ENCODE measurements at regions not wholly inside any gene's neighbourhood (a gene's known extent, or its start where the extent isn't known, plus 50 kb on each side); places are given as distances from the start of the nearest gene placed in this dataset.

- DNase-seq = no peak
Observed at GRCh38 chr20:4509825-4510522, 176.3 kb upstream of the PRNP start.

- no peak for DNase-seq
Observed at GRCh38 chr20:4508773-4509172, 177.5 kb upstream of the PRNP start.

- DNase-seq = no peak
Observed at GRCh38 chr20:4507288-4507719, 179.0 kb upstream of the PRNP start.

GRCh38 chr20:4504814-4505213 lies 181.4 kb upstream of the PRNP start:
- DNase-seq = no peak

GRCh38 chr20:4502756-4503155 lies 183.5 kb upstream of the PRNP start:
- no peak for DNase-seq

- no peak for DNase-seq
Observed at GRCh38 chr20:4493386-4493785, 192.9 kb upstream of the PRNP start.

GRCh38 chr20:4491643-4492042 lies 194.6 kb upstream of the PRNP start:
- no peak for DNase-seq

GRCh38 chr20:4490606-4491280 lies 195.5 kb upstream of the PRNP start:
- DNase-seq = no peak

- no peak for DNase-seq
Observed at GRCh38 chr20:4490045-4490444, 196.2 kb upstream of the PRNP start.

- DNase-seq = no peak
Observed at GRCh38 chr20:4488407-4489339, 197.6 kb upstream of the PRNP start.

GRCh38 chr20:4484379-4484997 lies 201.8 kb upstream of the PRNP start:
- DNase-seq = no peak

GRCh38 chr20:4483961-4484360 lies 202.3 kb upstream of the PRNP start:
- no peak for DNase-seq

GRCh38 chr20:4483486-4483885 lies 202.8 kb upstream of the PRNP start:
- DNase-seq = no peak

- DNase-seq = no peak
Observed at GRCh38 chr20:4480104-4480503, 206.2 kb upstream of the PRNP start.

GRCh38 chr20:4476903-4477500 lies 209.3 kb upstream of the PRNP start:
- DNase-seq = no peak

GRCh38 chr20:4472906-4473305 lies 213.3 kb upstream of the PRNP start:
- no peak for DNase-seq

- no peak for DNase-seq
Observed at GRCh38 chr20:4471221-4471620, 215.0 kb upstream of the PRNP start.

- DNase-seq = no peak
Observed at GRCh38 chr20:4470375-4470774, 215.9 kb upstream of the PRNP start.

- no peak for DNase-seq
Observed at GRCh38 chr20:4469910-4470309, 216.3 kb upstream of the PRNP start.

GRCh38 chr20:4468114-4468513 lies 218.1 kb upstream of the PRNP start:
- DNase-seq = no peak

GRCh38 chr20:4465855-4466545 lies 216.9 kb upstream of the ADRA1D start:
- DNase-seq = no peak

GRCh38 chr20:4465212-4465611 lies 216.1 kb upstream of the ADRA1D start:
- no peak for DNase-seq
